ENCODE measurements at regions not wholly inside any gene's neighbourhood (a gene's known extent, or its start where the extent isn't known, plus 50 kb on each side); places are given as distances from the start of the nearest gene placed in this dataset.

DNA sequence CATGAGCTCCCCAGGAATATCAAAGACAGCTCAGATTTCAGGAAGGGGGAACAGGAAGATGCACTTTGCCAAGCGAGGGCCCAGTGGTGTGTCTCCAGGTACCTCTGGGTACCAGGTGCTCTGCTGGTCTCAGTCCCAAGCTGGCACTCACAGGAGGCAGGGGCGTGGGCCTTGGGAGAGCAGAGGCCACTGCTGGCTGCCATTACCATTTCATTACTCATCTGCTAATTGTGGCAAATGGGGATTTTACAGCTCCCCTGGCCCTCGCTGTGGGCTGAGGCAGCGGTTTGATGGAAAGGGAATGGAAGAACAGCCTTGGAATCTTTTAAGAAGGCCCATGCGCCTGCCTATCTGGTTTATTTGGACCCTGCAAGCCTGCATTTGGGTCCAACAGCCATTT, 192.0 kb upstream of the NAV2 start:
- H3K36me3 Mint-ChIP-seq, result no peaks in the 10 kb centered on the region
- H3K27ac Mint-ChIP-seq, result no peak overlapping the region
- ATAC-seq (ENCODE audit: low read depth in 2 of 2) (no peak), DNase-seq (no peak)
- no peaks in the 10 kb centered on the region for H3K4me1 Mint-ChIP-seq
- Histone ChIP-seq H3K4me1 (ENCODE audit: control insufficient read depth, insufficient read depth, low read length, poor library complexity, severe bottlenecking) (no peaks in the 10 kb centered on the region), H3K27me3 (ENCODE audit: control insufficient read depth, insufficient read depth, low read length) (no peaks in the 10 kb centered on the region), H3K36me3 (ENCODE audit: control insufficient read depth, insufficient read depth, low read length) (no peaks in the 10 kb centered on the region), H3K27ac (ENCODE audit: insufficient read depth, low read length, poor library complexity, severe bottlenecking) (no peak overlapping the region), H3K4me3 (ENCODE audit: low read depth, low read length) (no peak overlapping the region), H3K9me3 (ENCODE audit: control insufficient read depth in 2 of 2, low read length in 2 of 2) (no peaks in the 10 kb centered on the region)
- H3K9me3 Mint-ChIP-seq, result peaks cover 0 to 2% (median 0%) of the 10 kb centered on the region in 7 donors
- H3K4me3 Mint-ChIP-seq, result no peak overlapping the region
- no peaks in the 10 kb centered on the region for H3K27me3 Mint-ChIP-seq

DNA sequence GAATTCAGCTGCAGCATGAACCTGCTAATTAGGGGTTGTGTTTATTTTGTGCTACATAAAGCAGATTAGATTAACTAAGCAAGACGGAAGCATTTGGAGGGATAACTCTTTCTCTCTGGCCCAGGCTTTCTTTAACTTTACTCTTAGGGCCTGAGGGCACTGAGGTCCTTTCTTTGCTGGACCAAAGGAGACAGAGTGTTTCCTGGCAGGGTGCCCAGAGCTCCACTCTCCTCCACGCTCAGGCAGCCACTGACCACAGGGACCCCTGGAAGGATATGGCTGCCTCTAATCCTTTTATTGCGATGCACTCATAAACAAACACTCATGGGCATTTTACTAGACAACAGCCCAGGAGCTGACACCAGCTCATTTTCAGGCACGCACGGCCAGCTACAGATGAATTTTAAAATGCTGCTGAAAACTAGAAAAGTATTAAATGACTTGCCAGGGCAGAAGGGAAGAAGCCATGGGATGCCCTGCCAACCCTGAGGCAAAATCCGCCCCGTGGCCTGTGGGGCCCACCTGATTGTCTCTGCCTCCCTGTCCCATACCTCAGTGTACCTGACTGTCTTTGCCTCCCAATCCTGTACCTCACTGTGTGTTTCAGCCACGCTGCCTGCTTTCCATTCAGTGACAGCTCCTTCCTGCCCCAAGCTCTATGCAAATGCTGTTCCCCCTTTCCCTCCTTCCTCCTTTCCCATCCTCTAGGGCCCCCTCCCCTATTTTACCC, 192.6 kb upstream of the NAV2 start:
- Histone ChIP-seq H3K4me3 (ENCODE audit: low read depth, low read length) (no peak overlapping the region), H3K27me3 (ENCODE audit: control insufficient read depth, insufficient read depth, low read length) (no peaks in the 10 kb centered on the region), H3K36me3 (ENCODE audit: control insufficient read depth, insufficient read depth, low read length) (no peaks in the 10 kb centered on the region), H3K9me3 (ENCODE audit: control insufficient read depth in 2 of 2, low read length in 2 of 2) (no peaks in the 10 kb centered on the region), H3K4me1 (ENCODE audit: control insufficient read depth, insufficient read depth, low read length, poor library complexity, severe bottlenecking) (no peaks in the 10 kb centered on the region), H3K27ac (ENCODE audit: insufficient read depth, low read length, poor library complexity, severe bottlenecking) (no peak overlapping the region)
- no peak for DNase-seq
- H3K36me3 Mint-ChIP-seq, result no peaks in the 10 kb centered on the region
- H3K4me3 Mint-ChIP-seq, result no peak overlapping the region
- no peaks in the 10 kb centered on the region for H3K4me1 Mint-ChIP-seq
- ATAC-seq (ENCODE audit: low read depth in 2 of 2), result no peak
- H3K9me3 Mint-ChIP-seq, result peaks cover 0 to 2% (median 0%) of the 10 kb centered on the region in 7 donors
- no peaks in the 10 kb centered on the region for H3K27me3 Mint-ChIP-seq
- H3K27ac Mint-ChIP-seq, result no peak overlapping the region

DNA sequence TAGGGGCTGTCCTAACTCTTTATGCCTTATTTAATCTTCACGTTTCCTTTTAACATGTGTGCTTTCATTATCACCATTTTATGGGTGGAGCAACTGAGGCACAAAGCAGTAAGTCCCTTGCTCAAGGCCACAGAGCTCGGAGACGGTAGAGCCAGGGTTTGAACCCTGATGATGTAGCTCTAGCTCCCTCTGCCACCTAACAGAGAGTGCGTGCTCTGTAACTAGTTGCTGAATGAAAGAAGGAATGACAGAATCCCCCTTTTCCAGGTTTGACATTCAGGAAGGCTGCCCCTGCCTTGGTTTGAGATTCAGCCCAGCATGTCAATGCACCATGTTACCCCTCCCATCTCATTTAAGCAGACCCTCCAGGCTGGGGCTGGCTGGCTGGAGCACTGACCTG, 193.3 kb upstream of the NAV2 start:
- Mint-ChIP-seq H3K9me3 (peaks cover 0 to 2% (median 0%) of the 10 kb centered on the region in 7 donors), H3K4me3 (no peak overlapping the region), H3K27me3 (peaks cover 4% of the 10 kb centered on the region), H3K27ac (no peak overlapping the region), H3K36me3 (no peaks in the 10 kb centered on the region), H3K4me1 (no peaks in the 10 kb centered on the region)
- DNase-seq, result no peak
- H3K27me3 ChIP-seq (ENCODE audit: control insufficient read depth, insufficient read depth, low read length), result no peaks in the 10 kb centered on the region
- no peaks in the 10 kb centered on the region for H3K4me1 ChIP-seq (ENCODE audit: control insufficient read depth, insufficient read depth, low read length, poor library complexity, severe bottlenecking)
- H3K9me3 ChIP-seq (ENCODE audit: control insufficient read depth in 2 of 2, low read length in 2 of 2), result no peaks in the 10 kb centered on the region
- ATAC-seq (ENCODE audit: low read depth in 2 of 2), result no peak
- H3K4me3 ChIP-seq (ENCODE audit: low read depth, low read length), result no peak overlapping the region
- H3K36me3 ChIP-seq (ENCODE audit: control insufficient read depth, insufficient read depth, low read length), result no peaks in the 10 kb centered on the region
- H3K27ac ChIP-seq (ENCODE audit: insufficient read depth, low read length, poor library complexity, severe bottlenecking), result no peak overlapping the region

DNA sequence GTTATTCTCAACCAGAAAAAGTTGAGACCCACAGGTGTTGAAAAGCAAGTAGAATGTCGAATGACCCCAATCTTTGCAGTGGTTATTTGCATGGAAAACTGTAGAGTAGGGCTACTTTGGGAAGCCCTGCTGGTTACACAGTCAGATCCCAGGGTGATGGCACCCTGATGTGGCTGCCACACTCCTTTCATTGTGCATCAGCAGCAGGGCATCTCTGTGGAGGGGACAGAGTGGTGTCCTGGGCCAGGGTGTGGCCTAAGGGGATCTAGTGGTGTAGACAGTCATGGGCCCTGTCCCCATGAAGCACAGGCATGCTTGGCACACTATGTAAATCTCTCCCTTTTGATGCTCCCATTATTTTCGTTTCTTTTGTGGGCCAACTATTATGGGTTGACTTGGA, 199.4 kb upstream of the NAV2 start:
- no peaks in the 10 kb centered on the region for H3K9me3 ChIP-seq (ENCODE audit: control insufficient read depth in 2 of 2, low read length in 2 of 2)
- H3K27ac ChIP-seq (ENCODE audit: insufficient read depth, low read length, poor library complexity, severe bottlenecking), result no peak overlapping the region
- no peak overlapping the region for H3K4me3 Mint-ChIP-seq
- peaks cover 0 to 3% (median 0%) of the 10 kb centered on the region in 7 donors for H3K9me3 Mint-ChIP-seq
- DNase-seq (no peak), ATAC-seq (ENCODE audit: low read depth in 2 of 2) (no peak)
- H3K27me3 ChIP-seq (ENCODE audit: control insufficient read depth, insufficient read depth, low read length), result peaks cover 3% of the 10 kb centered on the region
- H3K27me3 Mint-ChIP-seq, result peaks cover 4% of the 10 kb centered on the region
- no peak overlapping the region for H3K27ac Mint-ChIP-seq
- no peaks in the 10 kb centered on the region for H3K36me3 Mint-ChIP-seq
- H3K36me3 ChIP-seq (ENCODE audit: control insufficient read depth, insufficient read depth, low read length), result no peaks in the 10 kb centered on the region
- H3K4me1 ChIP-seq (ENCODE audit: control insufficient read depth, insufficient read depth, low read length, poor library complexity, severe bottlenecking), result no peaks in the 10 kb centered on the region
- no peak overlapping the region for H3K4me3 ChIP-seq (ENCODE audit: low read depth, low read length)
- no peaks in the 10 kb centered on the region for H3K4me1 Mint-ChIP-seq

DNA sequence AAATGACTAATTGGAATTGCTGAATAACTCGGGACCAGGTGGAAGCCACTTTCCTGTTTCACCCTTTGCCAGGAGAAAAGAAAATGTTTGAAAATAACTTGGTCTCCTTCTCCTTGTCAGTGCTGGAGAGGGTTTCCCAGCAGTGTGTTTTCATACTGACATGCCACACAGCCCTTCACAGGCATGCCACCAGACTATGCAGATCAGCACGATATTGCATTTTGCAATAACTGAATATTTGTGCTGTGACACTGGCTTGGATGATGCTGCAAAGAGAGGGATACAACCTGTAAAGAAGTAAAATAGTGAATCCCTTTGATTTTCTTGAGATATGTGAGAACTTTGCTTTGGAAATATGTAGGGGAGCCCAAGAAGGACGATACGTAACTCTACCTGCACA, 200.0 kb upstream of the NAV2 start:
- no peaks in the 10 kb centered on the region for H3K4me1 ChIP-seq (ENCODE audit: control insufficient read depth, insufficient read depth, low read length, poor library complexity, severe bottlenecking)
- H3K27ac Mint-ChIP-seq, result no peak overlapping the region

DNA sequence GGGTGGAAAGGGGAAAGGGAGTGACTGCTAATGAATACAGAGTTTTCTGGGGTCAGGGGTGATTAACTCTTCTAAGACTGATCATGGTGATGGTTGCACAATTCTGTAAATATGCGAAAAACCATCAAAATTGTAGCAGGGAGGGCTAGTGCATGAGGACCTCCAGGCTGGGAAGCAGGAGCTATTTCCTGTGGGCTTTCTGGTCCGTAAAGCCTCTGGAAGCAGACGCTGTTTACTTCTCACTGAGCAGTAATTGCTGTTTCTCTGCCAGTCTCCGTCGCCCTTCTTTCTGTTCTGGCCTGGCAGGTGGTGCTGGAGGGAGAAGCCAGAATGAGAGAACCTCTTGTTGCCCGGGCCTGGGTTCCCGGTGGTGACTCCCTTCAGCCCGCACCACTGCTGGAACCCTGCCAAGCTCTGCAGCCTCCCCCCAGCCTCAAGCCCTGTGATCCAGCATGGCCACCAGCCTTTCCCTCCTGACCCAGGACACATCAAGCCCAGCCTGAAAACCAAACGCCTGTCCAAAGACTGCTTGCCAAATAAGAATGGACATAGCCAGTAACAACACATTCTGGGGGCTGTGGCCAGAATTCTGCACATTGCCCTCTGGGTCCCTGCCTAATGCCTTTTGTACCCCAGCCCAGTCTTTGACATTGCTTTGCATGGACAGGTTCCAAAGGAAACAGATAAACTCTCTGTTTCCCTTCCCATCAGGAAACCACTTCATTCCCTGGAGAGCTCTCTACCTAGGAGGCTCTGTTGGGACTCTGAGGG, 201.0 kb upstream of the NAV2 start:
- Histone ChIP-seq H3K27me3 (ENCODE audit: control insufficient read depth, insufficient read depth, low read length) (peaks cover 3% of the 10 kb centered on the region), H3K36me3 (ENCODE audit: control insufficient read depth, insufficient read depth, low read length) (no peaks in the 10 kb centered on the region), H3K4me1 (ENCODE audit: control insufficient read depth, insufficient read depth, low read length, poor library complexity, severe bottlenecking) (no peaks in the 10 kb centered on the region), H3K4me3 (ENCODE audit: low read depth, low read length) (no peak overlapping the region), H3K27ac (ENCODE audit: insufficient read depth, low read length, poor library complexity, severe bottlenecking) (no peak overlapping the region), H3K9me3 (ENCODE audit: control insufficient read depth in 2 of 2, low read length in 2 of 2) (no peaks in the 10 kb centered on the region)
- Mint-ChIP-seq H3K27me3 (peaks cover 8% of the 10 kb centered on the region), H3K4me3 (no peak overlapping the region), H3K4me1 (no peaks in the 10 kb centered on the region), H3K27ac (no peak overlapping the region), H3K9me3 (peaks cover 0 to 4% (median 0%) of the 10 kb centered on the region in 7 donors), H3K36me3 (no peaks in the 10 kb centered on the region)
- ATAC-seq (ENCODE audit: low read depth in 2 of 2) (no peak), DNase-seq (no peak)

More for the DNA sequence above, 200.0 kb upstream of the NAV2 start:
- peaks cover 3% of the 10 kb centered on the region for H3K27me3 ChIP-seq (ENCODE audit: control insufficient read depth, insufficient read depth, low read length)
- Mint-ChIP-seq H3K36me3 (no peaks in the 10 kb centered on the region), H3K4me1 (no peaks in the 10 kb centered on the region), H3K9me3 (peaks cover 0 to 3% (median 0%) of the 10 kb centered on the region in 7 donors), H3K27me3 (peaks cover 4% of the 10 kb centered on the region), H3K4me3 (no peak overlapping the region)
- H3K36me3 ChIP-seq (ENCODE audit: control insufficient read depth, insufficient read depth, low read length), result no peaks in the 10 kb centered on the region
- no peaks in the 10 kb centered on the region for H3K9me3 ChIP-seq (ENCODE audit: control insufficient read depth in 2 of 2, low read length in 2 of 2)
- DNase-seq (no peak), ATAC-seq (ENCODE audit: low read depth in 2 of 2) (no peak)
- no peak overlapping the region for H3K4me3 ChIP-seq (ENCODE audit: low read depth, low read length)
- H3K27ac ChIP-seq (ENCODE audit: insufficient read depth, low read length, poor library complexity, severe bottlenecking), result no peak overlapping the region

DNA sequence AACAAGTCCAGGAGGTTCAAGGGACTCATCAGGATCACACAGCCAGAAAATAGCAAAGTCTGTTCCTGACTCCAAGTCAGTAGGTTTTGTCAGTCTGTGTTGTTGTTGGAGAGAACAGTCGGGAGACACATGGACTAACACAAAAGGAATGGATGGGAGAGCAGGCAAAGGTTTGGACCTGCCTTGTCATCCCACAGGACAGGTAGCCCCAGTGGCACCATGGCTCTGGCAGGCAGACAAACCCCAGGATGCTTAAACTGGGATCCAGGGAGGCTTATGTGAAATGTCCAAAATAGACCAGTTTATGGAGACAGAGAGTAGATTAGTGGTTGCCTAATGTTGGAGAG, 201.6 kb upstream of the NAV2 start:
- DNase-seq, result no peak
- Mint-ChIP-seq H3K27me3 (peaks cover 8% of the 10 kb centered on the region), H3K9me3 (peaks cover 0 to 4% (median 0%) of the 10 kb centered on the region in 7 donors)

DNA sequence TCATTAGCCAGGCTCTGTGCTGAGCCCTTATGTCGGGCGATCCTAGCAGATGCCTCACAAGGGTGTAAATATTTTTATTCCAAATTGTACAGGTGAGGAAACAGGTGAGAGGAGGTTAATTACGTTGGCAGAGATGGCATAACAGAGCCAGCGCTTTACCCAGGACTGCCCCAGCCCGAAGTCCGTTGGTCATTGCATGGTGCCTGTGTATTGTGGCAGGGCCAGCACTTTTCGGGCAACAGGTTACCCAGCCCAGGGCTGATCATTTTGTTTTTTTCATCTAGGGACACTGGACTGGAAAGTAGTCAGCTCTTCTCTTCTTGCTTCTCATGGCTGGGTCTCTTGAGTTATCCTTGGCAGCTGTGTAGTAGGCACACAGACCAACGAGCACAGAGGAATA, 202.2 kb upstream of the NAV2 start:
- Histone ChIP-seq H3K27ac (ENCODE audit: insufficient read depth, low read length, poor library complexity, severe bottlenecking) (no peak overlapping the region), H3K27me3 (ENCODE audit: control insufficient read depth, insufficient read depth, low read length) (peaks cover 3% of the 10 kb centered on the region)
- peaks cover 8% of the 10 kb centered on the region for H3K27me3 Mint-ChIP-seq

More for the DNA sequence above, 201.6 kb upstream of the NAV2 start:
- peaks cover 3% of the 10 kb centered on the region for H3K27me3 ChIP-seq (ENCODE audit: control insufficient read depth, insufficient read depth, low read length)
- H3K9me3 ChIP-seq (ENCODE audit: control insufficient read depth in 2 of 2, low read length in 2 of 2), result no peaks in the 10 kb centered on the region
- no peak overlapping the region for H3K27ac Mint-ChIP-seq
- no peak overlapping the region for H3K27ac ChIP-seq (ENCODE audit: insufficient read depth, low read length, poor library complexity, severe bottlenecking)
- no peaks in the 10 kb centered on the region for H3K4me1 ChIP-seq (ENCODE audit: control insufficient read depth, insufficient read depth, low read length, poor library complexity, severe bottlenecking)
- ATAC-seq (ENCODE audit: low read depth in 2 of 2), result no peak
- H3K36me3 Mint-ChIP-seq, result no peaks in the 10 kb centered on the region
- H3K4me3 ChIP-seq (ENCODE audit: low read depth, low read length), result no peak overlapping the region
- no peak overlapping the region for H3K4me3 Mint-ChIP-seq
- H3K4me1 Mint-ChIP-seq, result no peaks in the 10 kb centered on the region
- no peaks in the 10 kb centered on the region for H3K36me3 ChIP-seq (ENCODE audit: control insufficient read depth, insufficient read depth, low read length)

More for the DNA sequence above, 202.2 kb upstream of the NAV2 start:
- ATAC-seq (ENCODE audit: low read depth in 2 of 2) (no peak), DNase-seq (no peak)
- Histone ChIP-seq H3K36me3 (ENCODE audit: control insufficient read depth, insufficient read depth, low read length) (no peaks in the 10 kb centered on the region), H3K4me3 (ENCODE audit: low read depth, low read length) (no peak overlapping the region), H3K4me1 (ENCODE audit: control insufficient read depth, insufficient read depth, low read length, poor library complexity, severe bottlenecking) (no peaks in the 10 kb centered on the region), H3K9me3 (ENCODE audit: control insufficient read depth in 2 of 2, low read length in 2 of 2) (no peaks in the 10 kb centered on the region)
- H3K27ac Mint-ChIP-seq, result no peak overlapping the region
- H3K9me3 Mint-ChIP-seq, result peaks cover 0 to 4% (median 0%) of the 10 kb centered on the region in 7 donors
- H3K36me3 Mint-ChIP-seq, result no peaks in the 10 kb centered on the region
- no peak overlapping the region for H3K4me3 Mint-ChIP-seq
- no peaks in the 10 kb centered on the region for H3K4me1 Mint-ChIP-seq
